GM12878 (cell line): ENCODE measurements at regions not wholly inside any gene's neighbourhood (a gene's known extent, or its start where the extent isn't known, plus 50 kb on each side); places are given as distances from the start of the nearest gene placed in this dataset.

ENCODE experiments used
- ATAC-seq: fragments of 200-7000 bp; cut with Tn5 transposase; 3 replicates; pipeline ENCODE4 v1.9.1; 2020; ENCODE audit warnings: mild to moderate bottlenecking, moderate library complexity
- BruUV-seq: library from RNA; stranded (reverse); fragments of 400-500 nt; replicated peaks from 2 replicates; lab custom pipeline; 2021; lab: Mats Ljungman, UMichigan
- CTCF ChIA-PET: fragments of 300-600 bp; sonication (Branson Sonifier 250); formaldehyde crosslinking; extraction: SDS; loops from one replicate; lab custom pipeline; 2021; ENCODE audit warnings: inconsistent platforms; lab: Yijun Ruan, JAX
- POLR2A ChIA-PET: fragments of 350-600 bp; formaldehyde crosslinking; extraction: SDS; loops from one replicate; lab custom pipeline; 2021; ENCODE audit warnings: inconsistent platforms; lab: Charles Lee
- RAD21 ChIA-PET: fragments of 300-600 bp; sonication (Branson Sonifier 250); formaldehyde crosslinking; loops from one replicate; lab custom pipeline; 2023; ENCODE audit warnings: antibody characterized with exemption; ENCODE audit not compliant: unreplicated experiment; lab: Charles Lee
- SMC1A ChIA-PET: fragments of 300-600 bp; sonication (Branson Sonifier 250); formaldehyde crosslinking; loops from one replicate; lab custom pipeline; 2023; ENCODE audit not compliant: unreplicated experiment, uncharacterized antibody; lab: Charles Lee
- DNase-seq: peaks from one replicate; pipeline ENCODE4 v3.0.0-alpha.2; 2011; ENCODE audit warnings: low read depth, low spot score
- FAIRE-seq: peaks from 3 replicates; lab custom pipeline; 2011; peaks lifted over from hg19 to GRCh38; lab: Jason Lieb, UNC
- H2AFZ ChIP-seq: 2 replicates; pipeline ENCODE4 v1.6.0; 2011; ENCODE audit warnings: low read depth, low read length, control low read depth; ENCODE audit not compliant: control insufficient read depth
- H3K27ac ChIP-seq: 2 replicates; pipeline ENCODE4 v1.5.1; 2011; ENCODE audit warnings: control low read depth; ENCODE audit not compliant: control insufficient read depth, insufficient read depth
- H3K27me3 ChIP-seq, 2 experiments: replicated peaks in 1 of 2; 2 replicates each; pipeline versions ENCODE4 v1.6.0 to v1.6.1; 2011; ENCODE audit warnings: low read length in 1 of 2; ENCODE audit not compliant: control insufficient read depth in 2 of 2, insufficient read depth in 2 of 2
- H3K36me3 ChIP-seq, 2 experiments: 2 replicates each; pipeline ENCODE4 v1.5.1; 2011; ENCODE audit warnings: low read length in 1 of 2; ENCODE audit not compliant: control insufficient read depth in 2 of 2, insufficient read depth in 2 of 2
- H3K4me1 ChIP-seq: 2 replicates; pipeline ENCODE4 v1.6.1; 2011; ENCODE audit warnings: mild to moderate bottlenecking, low read length, moderate library complexity, mixed read lengths; ENCODE audit not compliant: control insufficient read depth, insufficient read depth
- H3K4me2 ChIP-seq: 2 replicates; pipeline ENCODE4 v1.6.0; 2011; ENCODE audit warnings: control low read depth; ENCODE audit not compliant: control insufficient read depth, insufficient read depth
- H3K4me3 ChIP-seq: fragments of 200-600 bp; sonication (generic); 2 replicates; pipeline ENCODE4 v1.5.1; 2016
- H3K79me2 ChIP-seq: 2 replicates; pipeline ENCODE4 v1.6.0; 2011; ENCODE audit warnings: low read length; ENCODE audit not compliant: control insufficient read depth, insufficient read depth
- H3K9ac ChIP-seq: 2 replicates; pipeline ENCODE4 v1.8.0; 2011; ENCODE audit warnings: low read length, control low read depth, mixed read lengths; ENCODE audit not compliant: control insufficient read depth, insufficient read depth
- H3K9me3 ChIP-seq: replicated peaks from 3 replicates; pipeline ENCODE4 v1.5.1; 2011; ENCODE audit warnings: mild to moderate bottlenecking, low read length; ENCODE audit not compliant: control insufficient read depth, insufficient read depth
- H4K20me1 ChIP-seq: 2 replicates; pipeline ENCODE4 v1.6.0; 2011; ENCODE audit not compliant: control insufficient read depth, insufficient read depth
- ATF7 ChIP-seq: fragments of 450-650 bp; IDR thresholded peaks from 2 replicates; pipeline ENCODE4 v1.6.1; 2016; ENCODE audit warnings: low read depth, mild to moderate bottlenecking
- BCLAF1 ChIP-seq: fragments of 450-650 bp; IDR thresholded peaks from 2 replicates; pipeline ENCODE4 v1.6.1; 2017; ENCODE audit warnings: antibody characterized with exemption, mild to moderate bottlenecking, moderate library complexity
- ETV6 ChIP-seq, 2 experiments: fragments of 450-650 bp in 1 of 2; IDR thresholded peaks in 1 of 2; conservative IDR thresholded peaks in 1 of 2; 2 replicates each; pipeline ENCODE4 v1.6.1; 2014; ENCODE audit warnings: antibody characterized with exemption in 1 of 2, borderline replicate concordance in 1 of 2, low read depth in 1 of 2, mild to moderate bottlenecking in 1 of 2, moderate library complexity in 1 of 2
- JUND ChIP-seq: IDR thresholded peaks from 2 replicates; pipeline ENCODE4 v1.6.1; 2012; ENCODE audit warnings: low read depth, mild to moderate bottlenecking, low read length, improper control_type of control experiment, moderate library complexity
- MLLT1 ChIP-seq: fragments of 450-650 bp; IDR thresholded peaks from 2 replicates; pipeline ENCODE4 v1.6.1; 2016; ENCODE audit warnings: mild to moderate bottlenecking
- NFIC ChIP-seq: IDR thresholded peaks from 2 replicates; pipeline ENCODE4 v1.6.1; 2012; ENCODE audit warnings: low read depth, mild to moderate bottlenecking, inconsistent platforms, low read length, moderate library complexity
- NFXL1 ChIP-seq: fragments of 450-650 bp; IDR thresholded peaks from 2 replicates; pipeline ENCODE4 v1.6.1; 2017; ENCODE audit warnings: antibody characterized with exemption, mild to moderate bottlenecking, borderline replicate concordance
- PAX8 ChIP-seq: fragments of 450-650 bp; IDR thresholded peaks from 2 replicates; pipeline ENCODE4 v1.6.1; 2017; ENCODE audit warnings: mild to moderate bottlenecking, moderate library complexity
- PML ChIP-seq: IDR thresholded peaks from 2 replicates; pipeline ENCODE4 v1.6.1; 2012; ENCODE audit warnings: low read length, inconsistent platforms
- PRDM15 ChIP-seq: fragments of 450-650 bp; formaldehyde crosslinking; IDR thresholded peaks from 2 replicates; pipeline ENCODE4 v1.4.0; 2020; ENCODE audit warnings: mild to moderate bottlenecking, moderate library complexity
- RUNX3 ChIP-seq: IDR thresholded peaks from 2 replicates; pipeline ENCODE4 v1.6.1; 2012; ENCODE audit warnings: low read length, inconsistent platforms
- SREBF1 ChIP-seq: IDR thresholded peaks from 2 replicates; pipeline ENCODE4 v1.6.1; 2012; ENCODE audit warnings: mild to moderate bottlenecking, low read length
- TAF1 ChIP-seq: IDR thresholded peaks from 2 replicates; pipeline ENCODE4 v1.6.1; 2011; ENCODE audit warnings: mild to moderate bottlenecking, low read depth, low read length, borderline replicate concordance
- ZZZ3 ChIP-seq: IDR thresholded peaks from 2 replicates; pipeline ENCODE4 v1.6.1; 2011; ENCODE audit warnings: low read depth; ENCODE audit not compliant: control insufficient read depth, insufficient read length
- whole genome bisulfite sequencing: methylation state at CpG from one replicate; pipeline ENCODE4 v1.1.6; 2016; ENCODE audit warnings: low lambda C conversion rate; ENCODE audit not compliant: insufficient replicate concordance, insufficient coverage; ENCODE audit errors: missing lambda C conversion rate; 5-methylcytosine and 5-hydroxymethylcytosine counted together
- in situ Hi-C: fragments of 300-500 bp; cut with MboI; formaldehyde crosslinking; loops from 9 replicates; pipeline ENCODE4 v1.14.3; 2018; ENCODE audit warnings: mixed read lengths
- intact Hi-C: fragments of 100-400 bp; cut with micrococcal nuclease; formaldehyde crosslinking; loops from one replicate; pipeline ENCODE4 v1.14.2; 2022; ENCODE audit not compliant: unreplicated experiment

DNA sequence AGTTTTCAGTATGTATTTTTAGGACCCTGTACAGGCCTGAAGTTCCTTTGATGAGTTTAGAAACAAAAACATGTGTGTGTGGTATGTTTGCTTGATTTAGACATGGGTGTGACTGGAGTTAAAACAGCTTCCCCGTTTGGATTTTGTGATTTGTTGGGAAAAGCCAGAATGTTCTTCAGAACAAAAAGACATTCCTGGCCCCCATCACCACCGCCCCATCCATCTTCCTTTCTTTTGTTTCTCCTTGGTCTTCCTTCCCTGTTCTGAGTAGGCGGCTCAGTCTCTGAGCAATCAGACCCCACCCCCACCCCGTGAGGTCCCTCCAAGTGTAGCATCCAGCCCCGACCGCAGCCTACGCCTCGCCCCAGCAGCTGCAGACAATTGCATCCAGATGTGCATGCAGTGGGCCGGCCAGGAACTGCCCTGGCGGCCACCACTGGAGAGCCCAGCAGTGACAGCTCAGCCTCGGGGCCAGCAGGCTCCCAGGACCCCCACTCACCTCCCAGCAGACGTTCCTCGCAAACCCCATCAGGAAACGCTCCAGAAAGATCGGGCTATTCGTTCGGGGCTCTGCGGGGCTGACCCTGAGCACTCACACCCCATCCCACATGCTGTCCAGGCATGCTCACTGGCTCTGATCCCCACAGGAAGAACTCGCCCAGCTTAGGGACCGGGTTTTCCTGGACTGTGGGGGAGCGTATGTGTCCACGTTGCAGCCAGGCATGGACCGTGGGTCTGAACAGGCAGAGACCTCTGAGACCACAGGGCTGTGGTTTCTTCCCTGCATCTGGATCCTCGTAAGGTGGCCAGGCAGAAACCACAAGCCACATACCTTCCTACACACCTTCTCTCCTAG is 99.8 kb upstream of the CDH5 start (continued):
- no peak for TF ChIP-seq MLLT1

DNA sequence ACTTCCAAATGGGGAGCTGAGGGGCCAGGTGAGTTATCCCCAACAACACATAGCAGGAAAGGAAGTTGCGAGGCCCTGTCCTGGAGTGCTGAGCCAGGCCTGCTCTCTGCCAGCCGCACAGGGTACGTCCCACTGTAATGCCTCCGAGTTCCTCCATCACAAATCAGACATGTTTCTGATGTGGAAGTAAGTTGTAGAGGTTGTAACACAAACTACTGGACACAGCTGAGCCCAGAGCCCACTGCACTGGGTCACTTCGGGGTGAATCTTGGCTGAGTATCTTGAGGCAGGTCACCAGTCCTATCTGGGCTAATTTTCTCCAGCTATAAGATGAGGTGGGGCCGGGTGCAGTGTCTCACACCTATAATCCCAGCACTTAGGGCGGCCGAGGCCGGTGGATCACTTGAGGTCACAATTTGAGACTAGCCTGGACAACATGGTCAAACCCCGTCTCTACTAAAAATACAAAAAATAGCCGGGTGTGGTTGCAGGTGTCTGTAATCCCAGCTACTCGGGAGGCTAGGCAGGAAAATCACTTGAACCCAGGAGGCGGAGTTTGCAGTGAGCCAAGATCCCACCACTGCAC is 100.8 kb upstream of the CDH5 start:
- H3K4me3 ChIP-seq = no peak overlapping the region
- RAD21 ChIA-PET = no interaction called here
- H3K4me1 ChIP-seq = no peaks in the 10 kb centered on the region
- intact Hi-C loops (no loop called here), in situ Hi-C loops (no loop called here)
- H3K36me3 ChIP-seq = no peaks in the 10 kb centered on the region
- no peak for DNase-seq
- SMC1A ChIA-PET = no interaction called here
- no peaks in the 10 kb centered on the region for H3K9me3 ChIP-seq
- TF ChIP-seq NFIC = no peak
- no peak for TF ChIP-seq ETV6 (conservative IDR thresholded peaks at IDR 0.05 in 1 of 2, IDR thresholded peaks at IDR 0.05 in 1 of 2; ENCODE audit: borderline replicate concordance in 1 of 2, low read depth in 1 of 2)
- no peak for TF ChIP-seq JUND
- TF ChIP-seq ATF7 = no peak
- no peak for TF ChIP-seq BCLAF1
- TF ChIP-seq PML = no peak
- TF ChIP-seq RUNX3 = no peak
- no peak for TF ChIP-seq TAF1
- no peak for TF ChIP-seq ZZZ3
- TF ChIP-seq PRDM15 (CRISPR knock-in tag) = no peak
- TF ChIP-seq PAX8 = no peak
- no peak for TF ChIP-seq NFXL1
- TF ChIP-seq SREBF1 = no peak
- BruUV-seq = no TSS peak
- no peak overlapping the region for H3K27ac ChIP-seq
- ATAC-seq = no peak
- POLR2A ChIA-PET = no interaction called here
- CTCF ChIA-PET = interaction anchor here (1.4 kb wide), 1 partner anchor 49 kb away, joined by 3 read pairs; no protein-coding TSS in a partner anchor
- no peaks in the 10 kb centered on the region for H4K20me1 ChIP-seq
- H3K27me3 ChIP-seq = peaks cover 0 to 2% of the 10 kb centered on the region in 2 experiments; a peak in 3 of 4 replicates
- WGBS = 30% methylated on average over 13 of the region's 13 CpGs
- no peaks in the 10 kb centered on the region for H3K79me2 ChIP-seq
- no peak for FAIRE-seq
- H2AFZ ChIP-seq = no peak overlapping the region
- no peak overlapping the region for H3K4me2 ChIP-seq
- no peak overlapping the region for H3K9ac ChIP-seq
